CD4-positive, alpha-beta T cell treated with Interferon alpha-2 for 1 hour (primary cell): ENCODE measurements at regions not wholly inside any gene's neighbourhood (a gene's known extent, or its start where the extent isn't known, plus 50 kb on each side); places are given as distances from the start of the nearest gene placed in this dataset.

Experiments
- DNase-seq, 2 donors: peaks; one replicate each; pipeline ENCODE4 v3.0.0-alpha.2; 2020 to 2022

GRCh38 chr9:118088090-118088489 is 383.9 kb downstream of the TLR4 start:
- no peak for DNase-seq

DNA sequence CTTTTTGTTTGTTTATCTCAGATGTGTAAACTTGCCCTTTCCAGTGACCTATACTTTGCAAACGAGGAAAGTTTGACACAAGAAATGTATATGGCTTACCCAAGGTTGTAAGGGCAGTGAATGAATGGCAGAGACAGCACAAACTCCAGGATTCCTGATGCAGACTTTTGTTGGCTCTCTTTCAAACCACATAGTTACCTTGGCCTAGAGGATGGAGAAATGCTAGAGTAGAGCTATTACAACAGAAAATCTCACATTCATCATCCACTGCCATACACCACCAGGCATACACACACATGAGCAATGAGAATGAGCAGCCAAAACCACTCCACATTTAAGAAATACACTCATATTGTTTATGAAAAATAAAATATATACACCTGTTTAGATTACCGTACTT is 387.0 kb downstream of the TLR4 start:
- DNase-seq: no peak

DNA sequence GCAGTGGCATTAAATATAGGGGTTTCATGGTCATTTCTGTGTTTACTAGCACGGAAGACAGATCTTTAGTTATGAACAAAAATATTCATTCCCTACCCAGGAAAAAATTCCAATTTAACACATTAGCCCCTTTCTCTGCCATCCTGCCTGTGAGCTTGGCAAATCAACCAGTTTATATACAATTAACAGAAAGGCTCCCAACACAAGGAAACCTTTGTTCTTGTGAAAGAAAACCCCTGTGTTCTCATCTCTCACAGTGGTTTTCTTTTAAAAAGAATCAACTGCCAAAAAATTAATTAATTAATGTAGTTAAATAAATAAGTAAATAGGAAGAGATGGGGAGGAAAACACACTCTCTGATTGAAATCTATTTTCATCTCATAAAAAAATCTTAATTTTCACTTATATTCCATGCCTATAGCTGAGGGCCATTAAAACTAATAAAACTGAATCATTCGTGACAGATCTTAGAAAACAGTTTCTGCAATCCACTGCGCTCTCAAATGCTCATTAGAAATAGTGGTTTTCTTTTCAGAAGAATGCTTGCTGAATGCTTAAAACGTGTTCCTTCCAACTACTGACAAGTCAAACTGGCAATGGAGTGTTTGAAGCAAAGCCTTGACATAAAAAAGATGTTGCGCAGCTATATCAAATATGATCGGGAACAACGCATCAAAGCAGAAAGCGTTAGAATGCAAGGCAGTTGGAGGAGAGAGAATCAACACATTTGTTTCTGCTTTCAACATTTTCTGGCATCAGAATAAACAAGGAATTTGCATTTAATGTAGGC is 387.7 kb downstream of the TLR4 start:
- DNase-seq: no peak

- no peak for DNase-seq
These were observed 390.2 kb downstream of the TLR4 start for GRCh38 chr9:118094387-118094786.

DNA sequence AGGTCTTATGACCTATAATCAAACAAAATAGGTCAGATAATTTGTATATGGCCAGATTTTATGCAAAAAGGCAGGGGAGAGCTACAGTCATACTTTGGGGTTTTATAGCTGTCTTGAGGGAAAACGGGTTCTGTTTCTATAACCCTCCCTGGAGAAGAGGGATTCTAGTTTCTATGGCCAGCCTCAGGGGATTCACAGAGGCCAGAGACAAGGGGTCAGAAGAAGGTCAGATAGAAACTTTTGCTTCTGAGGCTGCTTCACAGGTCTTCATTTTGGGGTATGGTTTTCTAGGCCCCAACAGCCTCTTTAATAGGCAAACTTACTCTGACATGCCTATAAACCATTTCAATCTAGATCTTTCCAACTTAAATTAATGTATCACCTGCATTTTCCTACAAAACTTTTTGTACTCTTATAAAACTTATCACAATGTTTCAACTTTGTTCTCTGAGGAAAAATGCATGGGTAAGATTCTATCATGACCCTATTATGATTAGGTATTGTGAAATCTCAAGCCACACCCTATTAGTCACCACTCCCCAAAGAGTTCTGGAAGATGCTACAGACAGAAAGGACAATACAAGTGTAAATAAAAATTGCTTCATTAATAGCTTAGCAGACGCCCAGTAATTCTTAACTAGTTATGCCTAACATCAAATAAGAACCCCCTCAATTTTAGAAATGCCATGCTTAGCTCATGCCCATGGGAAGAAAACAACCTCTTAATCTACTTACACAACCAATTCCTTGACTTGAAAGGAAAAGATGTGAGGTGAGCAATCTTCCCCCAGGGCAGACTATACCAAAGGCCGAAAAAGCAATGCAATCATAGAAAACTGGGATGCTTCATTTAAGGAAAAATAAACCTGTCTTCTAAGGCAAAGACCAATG is 396.6 kb downstream of the TLR4 start:
- no peak for DNase-seq

DNA sequence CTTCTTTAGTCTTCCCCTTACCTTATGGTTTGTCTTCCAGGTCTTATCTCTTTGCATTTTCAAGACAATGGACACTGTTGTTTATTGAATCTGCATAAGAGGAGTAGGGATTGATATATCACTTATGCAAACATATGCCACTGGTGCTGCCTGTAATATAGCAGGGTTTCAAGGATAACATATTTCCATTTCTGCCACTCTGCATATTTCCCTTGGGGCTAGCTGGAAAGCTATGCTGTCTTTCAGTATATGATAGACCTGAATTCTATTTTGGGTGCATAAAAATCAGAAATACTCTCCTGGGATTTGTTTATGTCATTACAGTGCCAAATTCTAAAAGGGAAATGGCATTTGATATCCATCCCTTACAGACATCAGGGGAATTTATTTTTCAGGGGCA is 400.2 kb downstream of the TLR4 start:
- no peak for DNase-seq

- no peak for DNase-seq
These were observed 404.8 kb downstream of the TLR4 start for GRCh38 chr9:118108971-118109370.

- DNase-seq: no peak
These were observed 405.3 kb downstream of the TLR4 start for GRCh38 chr9:118109542-118109941.

DNA sequence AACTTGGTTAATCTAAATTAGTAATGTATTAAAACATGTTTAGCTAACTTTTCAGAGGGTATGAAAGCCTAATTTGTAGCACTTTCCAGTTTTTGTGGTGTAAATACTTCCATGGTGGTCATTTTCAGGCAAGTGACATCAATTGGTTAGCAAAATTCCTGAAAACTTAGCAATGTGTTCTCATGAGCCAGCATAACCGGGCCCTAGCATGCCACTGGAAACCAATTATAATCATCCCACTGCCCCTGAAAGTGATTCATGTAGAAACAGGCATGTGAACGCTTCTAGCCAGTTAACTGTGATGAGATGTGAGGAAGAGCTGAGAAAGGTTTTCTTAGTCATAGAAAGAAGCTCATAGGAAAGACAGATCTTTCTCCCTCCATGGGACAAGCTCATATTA is 417.2 kb downstream of the TLR4 start:
- DNase-seq: no peak

DNA sequence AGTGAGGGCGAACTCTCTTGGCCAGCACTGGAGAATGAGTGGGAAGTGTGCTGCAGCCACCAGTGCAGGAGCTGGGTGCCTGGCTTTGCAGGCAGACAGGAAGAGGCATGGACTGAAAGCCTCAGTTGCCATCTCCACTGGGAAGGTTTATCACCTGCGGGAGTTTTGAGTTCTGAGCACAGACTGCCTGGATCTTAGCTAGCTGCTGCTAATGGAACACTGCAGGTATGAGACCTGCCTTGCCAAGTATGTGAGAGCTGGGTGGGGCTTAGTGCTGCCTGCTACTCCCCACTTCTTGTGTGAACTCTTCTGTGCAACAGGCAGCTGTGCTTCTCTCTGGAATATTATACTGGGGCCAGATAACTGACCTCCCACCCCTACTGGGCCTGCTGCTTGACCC is 424.1 kb downstream of the TLR4 start:
- DNase-seq: no peak

DNA sequence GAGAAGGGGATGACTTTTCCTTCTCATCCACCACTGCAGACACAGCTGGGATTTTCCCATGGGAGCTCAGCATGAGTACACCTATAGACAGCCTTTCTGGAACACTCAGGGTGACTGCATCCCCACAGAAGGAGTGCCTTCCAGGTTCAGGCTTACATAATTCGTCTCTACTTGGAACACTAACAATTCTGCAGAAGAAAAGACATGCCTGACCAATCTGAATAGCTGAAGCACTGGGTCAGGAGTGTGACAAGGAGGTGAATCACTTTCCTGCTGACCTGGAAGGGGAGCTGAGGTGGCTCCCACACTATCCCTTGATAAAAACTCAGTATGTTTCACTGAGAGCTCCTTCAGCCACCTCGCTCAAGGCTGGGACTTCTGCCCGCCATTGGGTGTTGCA is 425.3 kb downstream of the TLR4 start:
- no peak for DNase-seq

DNA sequence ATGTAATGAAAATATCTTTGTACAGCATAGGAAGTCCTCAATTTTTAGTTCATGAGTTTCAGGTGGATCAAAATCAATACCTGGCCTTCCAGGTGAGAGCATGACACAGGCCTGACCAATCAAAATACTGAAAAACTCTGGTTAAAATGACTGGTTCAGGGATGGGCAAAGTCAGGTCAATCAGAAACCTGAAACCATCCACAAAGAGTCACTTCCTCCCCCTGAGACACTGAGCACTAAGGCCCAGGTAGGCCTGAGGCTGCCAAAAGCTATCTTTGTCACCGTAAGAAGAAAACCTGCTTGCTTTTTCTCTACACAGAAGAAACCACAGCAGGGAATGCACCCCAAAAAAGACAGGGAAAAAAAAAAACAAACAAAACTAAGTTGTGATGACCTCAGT is 444.8 kb downstream of the TLR4 start:
- no peak for DNase-seq

- DNase-seq: no peak
These were observed 452.6 kb downstream of the TLR4 start for GRCh38 chr9:118156846-118157245.

GRCh38 chr9:118162716-118163115 is 458.5 kb downstream of the TLR4 start:
- DNase-seq: no peak

GRCh38 chr9:118163751-118164150 is 459.5 kb downstream of the TLR4 start:
- DNase-seq: no peak

DNA sequence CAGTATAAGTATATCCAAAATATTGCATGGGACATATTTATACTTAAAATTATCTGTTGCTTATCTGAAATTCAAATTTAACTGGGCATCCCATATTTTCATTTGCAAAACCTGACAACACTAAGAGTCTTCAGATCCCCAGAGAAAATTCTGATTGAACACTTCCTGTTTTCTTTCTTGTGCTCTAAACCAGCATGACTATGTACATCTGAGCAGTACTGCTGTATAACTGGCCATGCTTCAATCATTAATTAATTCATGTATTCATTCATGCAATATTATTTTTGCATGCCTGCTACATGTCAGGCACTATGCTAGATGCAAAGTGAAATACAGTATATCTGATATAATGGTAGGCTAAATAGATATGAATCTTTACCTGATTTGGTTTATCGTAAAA is 461.2 kb downstream of the TLR4 start:
- DNase-seq: no peak

DNA sequence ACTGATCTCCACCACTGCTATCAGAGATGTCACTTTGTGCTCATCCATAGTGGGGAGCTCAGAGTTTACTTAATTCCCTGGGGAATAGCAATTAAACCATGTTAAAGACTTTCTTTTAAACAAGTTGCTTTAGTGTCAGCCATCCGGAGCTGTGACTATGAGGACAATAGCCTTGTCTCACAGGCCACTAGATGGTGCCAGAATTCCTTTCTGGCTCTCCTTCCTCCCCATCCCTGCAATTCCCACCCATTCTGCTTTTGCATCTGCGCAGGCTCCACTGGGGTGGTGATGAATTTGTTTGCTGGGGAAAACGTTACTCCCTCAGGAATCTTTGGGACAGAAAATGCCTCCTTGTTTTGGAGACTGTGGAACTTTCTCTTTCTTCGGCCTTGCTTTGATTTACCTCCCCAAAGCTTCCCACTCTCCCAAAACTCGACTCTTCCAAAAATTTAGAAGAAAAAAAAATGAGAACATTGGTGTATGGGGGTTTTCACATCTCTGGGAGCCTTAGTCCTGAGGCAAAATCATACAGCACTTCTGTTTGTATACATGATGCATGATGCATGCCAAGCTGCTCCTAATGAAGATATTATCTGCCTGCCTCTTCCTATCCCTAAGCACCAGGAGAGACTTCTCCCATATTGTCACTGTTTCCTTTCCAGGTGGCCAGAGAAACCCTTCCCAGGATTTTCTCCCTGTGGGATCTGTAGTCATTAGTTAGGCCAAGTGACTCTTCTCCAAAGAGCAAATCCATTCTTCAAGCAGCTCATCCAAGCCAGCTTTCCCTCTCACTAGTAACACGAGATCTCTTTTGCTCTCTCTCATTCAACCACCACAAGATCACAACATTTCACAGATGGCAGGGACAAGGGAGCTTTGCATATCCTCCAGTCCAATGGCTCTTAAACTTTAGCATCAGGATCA is 466.1 kb downstream of the TLR4 start:
- no peak for DNase-seq

GRCh38 chr9:118177241-118177640 is 473.0 kb downstream of the TLR4 start:
- no peak for DNase-seq

DNA sequence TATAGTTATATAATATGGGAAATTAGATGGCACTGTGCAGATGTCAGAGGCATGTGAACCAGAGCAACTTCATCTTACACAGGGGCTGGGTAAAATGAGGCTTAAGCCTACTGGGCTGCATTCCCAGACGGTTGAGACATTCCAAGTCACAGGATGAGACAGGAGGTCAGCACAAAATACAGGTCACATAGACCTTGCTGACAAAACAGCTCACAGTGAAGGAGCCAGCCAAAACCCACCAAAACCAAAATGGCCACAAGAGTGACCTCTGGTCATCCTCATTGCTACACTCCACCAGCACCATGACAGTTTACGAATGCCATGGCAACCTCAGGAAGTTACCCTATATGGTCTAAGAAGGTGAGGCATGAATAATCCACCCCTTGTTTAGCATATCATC is 479.4 kb downstream of the TLR4 start:
- DNase-seq: no peak

GRCh38 chr9:118187408-118187807 is 483.2 kb downstream of the TLR4 start:
- DNase-seq: no peak

DNA sequence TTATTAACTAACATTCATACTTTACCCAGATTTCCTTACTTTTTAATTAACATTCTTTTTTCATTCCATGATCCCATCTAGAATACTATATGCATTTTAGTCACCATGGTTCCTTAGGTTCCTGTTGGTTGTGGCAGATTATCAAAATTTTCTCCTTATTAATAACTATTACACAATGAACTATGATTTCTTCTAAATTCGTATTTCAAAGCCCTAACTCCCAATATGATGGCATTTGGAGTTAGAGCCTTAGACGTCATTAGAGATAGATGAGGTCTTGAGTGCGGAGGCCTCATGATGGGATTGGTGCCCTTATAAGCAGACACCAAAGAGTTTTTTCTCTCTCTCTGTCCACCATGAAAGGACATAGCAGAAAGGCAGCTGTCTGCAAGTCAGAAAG is 485.4 kb downstream of the TLR4 start:
- DNase-seq: no peak

DNA sequence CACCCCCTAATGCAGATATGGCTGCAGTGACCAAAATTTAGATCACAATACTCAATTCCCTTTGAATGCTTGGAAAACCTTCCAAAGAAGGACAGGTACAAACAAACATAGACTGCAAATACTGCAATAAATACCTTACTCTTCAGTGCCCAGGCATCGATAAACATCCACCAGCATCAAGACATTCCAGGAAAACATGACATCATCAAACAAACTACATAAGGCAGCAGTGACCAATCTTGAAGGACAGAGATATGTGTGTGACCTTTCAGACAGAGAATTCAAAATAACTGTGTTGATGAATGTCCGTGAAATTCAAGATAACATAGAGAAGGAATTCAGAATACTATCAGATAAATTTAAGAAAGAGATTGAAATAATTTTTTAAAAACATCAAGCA is 488.6 kb downstream of the TLR4 start:
- no peak for DNase-seq

DNA sequence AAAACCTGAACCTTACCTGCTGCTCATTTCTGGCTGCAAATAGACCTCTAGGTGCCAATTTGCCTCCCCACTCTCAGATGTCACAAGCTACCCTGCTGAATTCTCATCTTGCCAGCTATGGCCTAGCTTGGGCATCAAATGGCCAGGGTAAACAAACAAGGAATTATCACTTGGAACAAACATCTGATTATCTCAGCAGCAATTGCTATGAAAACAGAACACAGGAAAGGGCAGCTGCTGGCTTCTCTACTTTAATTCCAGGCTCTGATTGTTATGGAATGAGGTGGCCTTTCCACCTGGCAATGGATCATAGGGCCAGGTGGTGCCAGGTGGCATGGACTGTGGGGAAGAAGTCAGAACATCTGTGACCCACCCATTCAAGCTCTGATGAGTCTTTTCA is 505.1 kb downstream of the TLR4 start:
- no peak for DNase-seq
